GM18868 (cell line): ENCODE measurements at regions not wholly inside any gene's neighbourhood (a gene's known extent, or its start where the extent isn't known, plus 50 kb on each side); places are given as distances from the start of the nearest gene placed in this dataset.
"Not testable (repeated sequence)": the region's sequence is repeated elsewhere in the genome, so short reads cannot be mapped to it uniquely, and the experiment has no call there.

Source experiments
- ATAC-seq: cut with Tn5 transposase; IDR thresholded peaks from one replicate; pipeline ENCODE4 v1.9.1; 2021; ENCODE audit warnings: mild to moderate bottlenecking, moderate library complexity; ENCODE audit not compliant: unreplicated experiment

DNA sequence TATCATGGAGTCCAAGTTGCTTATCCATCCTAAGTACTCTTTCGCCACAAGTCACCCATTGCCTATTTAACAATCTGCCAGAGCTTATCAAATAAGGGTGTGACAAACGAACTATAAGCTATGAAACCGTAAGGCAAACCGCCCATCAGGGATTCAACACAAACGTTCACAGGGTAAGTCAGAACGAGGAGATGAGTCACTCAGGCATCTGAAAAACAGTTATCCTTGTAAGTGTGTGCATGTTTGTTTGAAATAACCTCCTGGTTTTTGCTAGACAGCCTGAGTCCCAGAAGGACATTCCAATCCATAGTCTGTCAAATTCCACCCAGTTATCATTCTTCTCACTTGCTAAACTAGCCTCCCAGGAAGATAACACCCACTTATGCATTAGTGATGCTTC is 299.1 kb downstream of the PAX3 start:
- ATAC-seq, result no peak

DNA sequence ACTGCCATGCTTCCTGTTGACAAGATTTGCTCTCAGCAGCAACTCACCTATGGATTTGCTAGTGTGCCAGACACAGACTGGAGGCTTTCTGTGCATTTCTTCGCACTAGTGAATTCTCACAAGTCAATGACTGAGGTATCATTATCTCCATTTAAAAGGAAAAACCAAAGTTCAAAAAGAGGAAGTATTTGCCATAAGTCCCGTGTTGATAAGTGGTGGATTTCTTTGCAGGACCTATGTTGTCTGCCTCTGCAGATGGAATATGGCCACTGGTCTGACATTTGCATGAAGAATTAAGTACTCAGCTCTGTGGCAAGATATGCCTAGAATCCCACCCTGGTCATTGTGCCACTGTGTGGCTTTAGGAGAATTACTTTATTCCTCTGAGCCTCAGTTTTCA is 299.6 kb downstream of the PAX3 start:
- no peak for ATAC-seq

DNA sequence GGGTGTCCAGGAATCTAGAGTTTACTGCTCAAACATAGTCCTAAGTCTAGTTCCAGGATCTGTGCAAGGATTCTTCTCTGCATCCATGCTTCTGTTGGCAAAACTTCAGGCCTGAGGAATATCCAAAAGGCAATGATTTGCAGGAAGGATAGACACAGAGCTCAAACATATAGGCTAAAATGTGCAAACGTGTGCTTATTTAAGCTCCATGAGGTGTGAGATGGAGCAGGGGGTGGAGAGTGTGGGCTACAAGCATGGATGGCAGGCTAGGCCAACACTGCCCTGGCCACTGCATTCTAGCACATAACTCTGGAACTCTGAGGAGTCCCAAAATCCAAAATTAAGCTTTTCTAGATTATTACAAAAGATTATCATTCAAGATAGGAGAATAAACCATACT is 301.1 kb downstream of the PAX3 start:
- ATAC-seq, result no peak

DNA sequence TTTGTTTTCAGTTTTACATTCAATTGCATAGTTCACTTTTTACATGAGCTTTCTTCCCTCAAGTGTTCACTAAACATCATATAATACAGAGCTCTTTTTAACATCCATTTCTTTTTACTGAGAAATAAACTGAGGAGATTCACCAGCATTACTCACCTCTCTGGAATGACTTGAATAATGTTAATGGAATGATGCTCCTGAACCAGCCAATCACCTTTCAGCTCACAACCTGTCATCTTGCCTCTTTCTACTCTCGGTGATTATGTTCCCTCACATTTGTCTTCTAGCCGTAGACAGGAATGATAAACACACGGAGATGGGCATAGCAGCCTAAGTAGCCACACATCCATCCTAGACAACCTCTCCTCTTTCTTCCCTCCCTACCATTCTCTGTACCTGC is 301.7 kb downstream of the PAX3 start:
- no peak for ATAC-seq

DNA sequence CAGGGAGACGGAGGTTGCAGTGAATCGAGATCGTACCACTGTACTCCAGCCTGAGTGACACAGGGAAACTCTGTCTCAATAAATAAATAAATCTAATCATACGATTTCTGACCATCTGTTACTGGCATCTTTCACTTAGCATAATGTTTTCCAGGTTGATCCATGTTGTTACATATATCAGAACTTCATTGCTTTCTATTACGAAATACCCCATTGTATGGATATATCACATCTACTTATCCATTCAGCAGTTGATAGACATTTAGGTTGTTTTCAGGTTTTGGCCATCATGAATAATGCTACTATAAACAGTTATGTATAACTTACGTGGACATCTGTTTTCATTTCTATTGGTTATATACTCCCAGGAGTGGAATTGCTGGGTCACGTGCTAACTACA is 303.9 kb downstream of the PAX3 start:
- ATAC-seq, result no peak

DNA sequence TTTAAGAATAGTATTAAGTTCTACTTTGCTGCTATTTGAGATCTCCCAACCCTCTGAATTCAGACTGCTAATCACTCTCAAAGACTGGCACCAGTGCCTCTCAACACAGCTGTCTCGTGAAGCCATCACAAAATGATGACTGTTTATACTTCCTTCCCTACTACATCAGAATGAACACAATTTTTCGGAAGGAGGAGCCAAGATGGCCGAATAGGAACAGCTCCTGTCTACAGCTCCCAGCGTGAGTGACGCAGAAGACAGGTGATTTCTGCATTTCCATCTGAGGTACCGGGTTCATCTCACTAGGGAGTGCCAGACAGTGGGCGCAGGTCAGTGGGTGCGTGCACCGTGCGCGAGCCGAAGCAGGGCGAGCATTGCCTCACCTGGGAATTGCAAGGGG is 314.4 kb downstream of the PAX3 start:
- not testable (repeated sequence) for ATAC-seq

DNA sequence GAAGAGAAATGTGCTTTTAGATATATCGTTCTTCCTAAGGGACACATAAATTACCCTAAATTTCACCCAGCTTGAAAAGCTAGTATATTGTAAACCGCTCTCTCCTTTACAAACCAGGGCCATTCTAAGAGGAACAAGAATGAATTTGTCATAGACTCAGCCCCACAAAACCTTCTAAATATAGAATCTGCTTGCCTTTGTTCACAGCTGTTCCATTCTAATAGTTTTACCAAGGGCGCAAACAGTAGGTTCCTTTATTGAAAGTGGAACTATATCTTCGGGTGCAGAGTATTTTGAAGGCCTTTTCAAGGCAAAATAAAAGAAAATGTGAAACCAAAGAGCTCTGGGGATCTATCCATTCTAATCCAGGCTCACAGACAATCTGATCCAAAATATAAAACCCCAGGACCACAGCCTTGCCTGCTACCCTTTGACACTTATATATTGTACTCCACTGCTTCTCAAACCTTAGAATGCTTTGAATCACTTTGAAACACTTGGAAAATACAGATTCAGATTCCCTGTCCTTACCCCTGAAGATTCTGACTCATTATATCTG is 316.8 kb downstream of the PAX3 start:
- ATAC-seq, result no peak

DNA sequence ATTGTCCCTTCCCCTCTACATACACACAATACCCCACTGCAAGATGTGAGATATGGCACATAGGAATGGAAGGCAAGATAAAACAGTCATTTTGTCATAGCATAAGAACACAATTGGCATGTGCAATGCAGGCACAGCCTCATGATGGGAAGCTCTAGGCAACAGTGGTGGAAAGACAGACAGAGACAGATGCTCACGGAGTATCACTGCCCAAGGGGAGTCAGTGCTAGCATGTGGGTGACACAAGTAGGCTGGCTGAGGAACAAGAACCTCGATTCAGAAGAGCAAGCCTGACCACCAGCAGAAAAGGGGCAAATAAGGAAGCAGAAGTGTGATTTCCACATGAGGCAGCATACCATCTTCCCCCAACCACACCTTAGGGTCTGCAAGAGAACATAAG is 323.6 kb downstream of the PAX3 start:
- ATAC-seq, result no peak

DNA sequence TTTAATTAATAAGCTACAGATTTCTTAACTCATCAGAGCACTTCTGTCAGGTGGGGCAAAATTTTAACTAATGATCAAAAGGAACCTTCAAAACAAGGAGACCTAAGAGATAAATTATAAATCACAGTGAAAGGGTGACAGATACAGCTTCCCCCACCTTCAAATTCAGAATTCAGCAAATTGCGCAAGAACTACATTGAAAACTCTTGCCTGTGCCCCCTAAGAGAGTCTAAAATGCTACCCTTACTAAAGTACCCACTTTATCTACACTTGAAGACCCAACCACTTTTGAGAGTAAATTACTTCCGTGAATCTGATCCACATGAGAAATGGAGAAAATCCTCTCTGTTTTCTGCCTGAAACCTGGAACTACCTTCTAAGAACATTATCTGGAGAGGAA is 324.9 kb downstream of the PAX3 start:
- ATAC-seq, result no peak

DNA sequence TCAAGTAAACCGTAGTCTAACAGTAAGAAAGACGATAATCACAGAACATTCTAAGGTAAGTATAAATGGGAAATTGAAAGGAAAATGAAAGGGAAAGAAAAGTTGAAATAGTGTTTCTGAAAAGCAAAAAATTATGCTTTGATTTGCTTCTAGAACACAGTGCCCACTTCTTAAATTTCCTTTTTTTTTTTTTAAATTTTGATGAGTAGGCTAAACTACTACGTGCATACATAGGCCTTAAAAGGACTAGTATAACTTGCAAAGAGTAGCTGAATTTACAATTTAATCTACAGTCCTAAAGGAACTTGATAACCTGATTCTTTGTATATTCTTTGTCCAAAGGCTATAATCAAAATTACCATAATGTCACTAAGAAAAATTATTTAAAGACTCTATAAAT is 325.3 kb downstream of the PAX3 start:
- no peak for ATAC-seq

DNA sequence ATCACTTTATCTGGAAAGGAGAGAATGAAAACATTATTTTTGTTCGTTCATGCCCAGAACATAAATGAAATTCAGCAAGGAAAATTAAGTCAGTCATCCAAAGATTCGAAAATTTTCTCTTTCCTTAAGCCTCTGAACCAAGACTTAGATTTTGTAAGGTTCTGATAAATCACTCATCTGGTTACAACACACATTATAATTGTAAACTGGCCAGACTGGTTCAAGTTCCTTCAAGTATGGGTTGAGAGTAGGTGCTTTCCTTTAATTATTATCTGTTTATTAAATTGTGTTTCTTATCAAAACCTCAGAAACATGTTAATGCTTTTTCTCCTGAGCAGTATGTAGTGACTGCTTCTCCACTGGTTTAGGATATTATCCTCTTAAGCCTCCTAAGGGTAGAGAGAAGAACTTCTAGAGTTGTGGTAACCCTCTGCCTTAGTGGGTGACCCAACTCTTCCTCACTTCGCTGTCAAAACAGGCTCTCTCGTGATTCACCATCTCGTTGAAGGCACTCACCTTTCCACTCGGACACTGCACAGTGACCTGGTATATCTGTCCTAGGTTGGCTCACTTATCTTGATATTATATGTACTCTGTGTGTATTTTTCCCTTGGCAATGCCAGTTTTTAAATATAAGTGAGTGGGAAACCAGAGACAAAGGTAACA is 325.9 kb downstream of the PAX3 start:
- ATAC-seq, result no peak

DNA sequence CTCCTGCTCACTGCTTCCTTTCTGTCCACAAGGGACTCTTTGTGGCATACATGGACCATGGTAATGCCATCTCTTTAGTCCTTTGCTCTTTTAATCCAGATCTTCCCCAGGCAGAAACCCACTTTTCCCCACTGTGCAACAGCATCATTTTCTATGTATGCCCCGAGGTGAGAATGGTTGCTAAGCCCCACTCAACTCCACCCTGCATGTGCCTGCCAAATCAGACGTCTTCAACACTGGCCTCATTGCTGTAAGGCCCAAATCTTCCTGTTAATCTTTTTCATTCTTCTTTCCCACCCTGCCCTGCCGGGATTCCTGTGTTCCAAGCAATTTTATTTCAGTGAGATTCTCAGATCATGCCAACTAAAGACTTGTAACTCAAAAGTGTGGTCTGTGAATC is 328.4 kb downstream of the PAX3 start:
- ATAC-seq, result no peak

DNA sequence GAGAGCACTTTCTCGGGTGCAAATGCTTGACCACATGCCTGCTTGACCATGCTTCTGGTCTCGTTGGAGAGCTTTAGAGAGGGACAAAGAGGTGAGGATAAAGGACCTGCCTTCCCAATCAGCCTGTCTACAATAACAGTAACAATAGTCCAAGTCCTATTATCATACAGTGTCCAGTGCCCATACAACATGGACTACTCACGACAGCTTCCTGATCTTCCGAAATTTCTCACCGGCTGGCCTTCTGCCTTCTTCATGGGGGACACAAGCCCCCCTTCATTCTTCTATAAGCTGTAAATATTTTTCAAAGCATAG is 329.0 kb downstream of the PAX3 start:
- ATAC-seq, result no peak

DNA sequence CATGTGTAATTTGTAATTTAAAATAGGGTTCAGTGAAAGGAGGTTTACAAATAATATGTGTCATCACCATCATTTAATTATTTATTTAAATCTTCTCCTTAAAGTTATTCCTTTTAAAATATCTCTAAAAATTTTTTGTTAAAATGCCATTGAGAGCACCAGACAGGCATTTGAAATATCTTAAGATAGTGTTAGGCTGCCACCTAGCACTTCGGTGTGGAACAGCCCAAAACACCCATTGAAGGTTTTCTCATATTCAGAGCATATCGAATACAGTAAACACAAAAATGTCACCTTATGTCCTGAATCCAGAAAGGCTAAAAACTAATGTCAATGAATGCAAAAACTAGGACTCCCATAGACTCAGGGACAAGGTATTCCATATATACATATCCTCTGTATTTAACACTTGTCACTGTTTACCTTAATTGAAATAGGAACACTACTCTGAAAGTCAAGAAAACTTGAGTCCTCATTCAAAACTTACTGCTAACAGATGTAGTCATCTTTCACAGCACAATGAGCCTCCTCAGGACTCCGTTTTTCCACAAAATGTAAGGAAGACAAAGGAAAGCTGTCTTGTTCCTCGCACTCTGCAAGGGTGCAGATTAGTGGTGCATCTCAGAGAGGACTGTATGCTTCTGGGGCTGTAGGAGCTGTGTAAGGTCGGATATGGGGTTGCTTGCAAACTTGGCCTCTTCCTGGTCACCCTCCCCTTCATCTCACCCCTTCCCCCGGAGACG is 329.5 kb downstream of the PAX3 start:
- peak; percentile 70 for ATAC-seq

DNA sequence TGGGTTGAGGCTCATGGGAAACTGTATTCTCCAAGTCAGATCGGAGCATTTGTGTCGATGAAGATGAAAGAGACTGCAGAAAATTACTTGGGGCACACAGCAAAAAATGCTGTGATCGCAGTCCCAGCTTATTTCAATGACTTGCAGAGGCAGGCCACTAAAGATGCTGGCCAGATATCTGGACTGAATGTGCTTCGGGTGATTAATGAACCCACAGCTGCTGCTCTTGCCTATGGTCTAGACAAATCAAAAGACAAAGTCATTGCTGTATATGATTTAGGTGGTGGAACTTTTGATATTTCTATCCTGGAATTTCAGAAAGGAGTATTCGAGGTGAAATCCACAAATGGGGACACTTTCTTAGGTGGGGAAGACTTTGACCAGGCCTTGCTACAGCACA is 336.6 kb downstream of the PAX3 start:
- ATAC-seq, result no peak

DNA sequence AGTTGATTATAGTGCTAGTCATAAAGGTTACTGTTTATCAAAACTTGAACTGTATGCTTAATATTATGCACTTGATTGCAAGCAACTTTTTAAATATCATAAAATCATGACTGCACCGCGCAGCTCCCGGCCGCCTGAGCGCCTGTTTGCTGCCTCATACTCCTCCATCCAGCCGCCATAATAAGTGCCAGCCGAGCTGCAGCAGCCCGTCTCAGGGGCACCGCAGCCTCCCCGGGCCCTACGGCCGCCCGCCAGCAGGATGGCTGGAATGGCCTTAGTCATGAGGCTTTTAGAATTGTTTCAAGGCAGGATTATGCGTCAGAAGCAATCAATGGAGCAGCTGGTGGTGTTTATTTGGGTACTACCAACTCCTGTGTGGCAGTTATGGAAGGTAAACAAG is 337.2 kb downstream of the PAX3 start:
- no peak for ATAC-seq

DNA sequence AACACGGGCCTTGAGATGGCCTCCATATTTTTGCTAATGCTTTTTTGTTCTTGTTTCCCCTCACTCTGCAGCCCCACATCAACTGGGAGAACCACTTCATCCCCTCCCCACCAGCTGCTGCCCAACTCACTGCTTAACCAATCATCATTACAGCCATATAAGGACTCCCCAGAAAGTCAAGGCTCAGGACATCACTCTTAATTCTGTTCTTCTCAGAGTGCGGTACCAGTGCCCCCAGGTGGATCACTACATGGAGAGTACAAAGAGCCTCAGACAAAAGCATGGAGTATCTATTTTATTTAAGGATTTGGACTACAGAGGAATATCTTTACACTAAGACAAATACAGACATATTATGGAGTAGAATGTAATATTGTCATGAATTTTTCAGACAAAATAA is 340.6 kb downstream of the PAX3 start:
- no peak for ATAC-seq

DNA sequence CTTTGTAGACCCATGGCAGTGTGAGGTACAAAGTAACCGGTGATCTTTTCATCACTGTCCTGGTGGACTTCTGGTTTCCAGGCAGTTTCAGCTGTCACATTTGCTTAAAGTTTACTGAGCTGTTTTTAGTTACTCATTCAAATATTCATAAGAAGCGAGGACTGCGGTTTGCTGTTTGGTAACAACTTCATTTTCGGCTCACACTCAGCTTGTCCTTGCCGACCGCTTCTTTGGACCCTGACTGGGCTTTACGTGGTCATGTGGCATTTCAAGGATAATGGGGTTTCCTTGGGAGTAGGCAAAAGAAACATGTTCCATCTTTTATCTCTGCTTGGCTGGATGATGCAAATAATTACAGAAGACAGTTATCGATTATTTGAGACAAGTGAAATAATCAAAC is 350.7 kb downstream of the PAX3 start:
- ATAC-seq, result no peak

DNA sequence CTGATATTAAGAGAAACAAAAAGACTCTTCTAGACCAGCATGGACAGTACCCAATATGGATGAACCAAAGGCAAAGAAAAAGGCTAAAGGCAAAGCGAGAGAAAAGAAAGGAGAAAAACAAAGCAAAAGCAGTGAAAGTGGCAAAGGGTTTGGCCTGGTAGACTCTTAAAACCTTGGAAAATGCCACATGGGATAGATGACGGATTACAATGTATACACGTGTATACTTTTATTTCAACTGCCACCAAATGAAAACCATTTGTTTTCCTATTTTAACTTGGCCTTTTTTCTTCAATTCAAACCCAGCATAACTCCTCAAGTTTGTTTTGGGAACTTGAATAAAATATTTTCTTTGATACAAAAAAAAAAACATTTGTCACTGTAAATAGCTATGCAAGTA is 354.3 kb downstream of the PAX3 start:
- not testable (repeated sequence) for ATAC-seq

DNA sequence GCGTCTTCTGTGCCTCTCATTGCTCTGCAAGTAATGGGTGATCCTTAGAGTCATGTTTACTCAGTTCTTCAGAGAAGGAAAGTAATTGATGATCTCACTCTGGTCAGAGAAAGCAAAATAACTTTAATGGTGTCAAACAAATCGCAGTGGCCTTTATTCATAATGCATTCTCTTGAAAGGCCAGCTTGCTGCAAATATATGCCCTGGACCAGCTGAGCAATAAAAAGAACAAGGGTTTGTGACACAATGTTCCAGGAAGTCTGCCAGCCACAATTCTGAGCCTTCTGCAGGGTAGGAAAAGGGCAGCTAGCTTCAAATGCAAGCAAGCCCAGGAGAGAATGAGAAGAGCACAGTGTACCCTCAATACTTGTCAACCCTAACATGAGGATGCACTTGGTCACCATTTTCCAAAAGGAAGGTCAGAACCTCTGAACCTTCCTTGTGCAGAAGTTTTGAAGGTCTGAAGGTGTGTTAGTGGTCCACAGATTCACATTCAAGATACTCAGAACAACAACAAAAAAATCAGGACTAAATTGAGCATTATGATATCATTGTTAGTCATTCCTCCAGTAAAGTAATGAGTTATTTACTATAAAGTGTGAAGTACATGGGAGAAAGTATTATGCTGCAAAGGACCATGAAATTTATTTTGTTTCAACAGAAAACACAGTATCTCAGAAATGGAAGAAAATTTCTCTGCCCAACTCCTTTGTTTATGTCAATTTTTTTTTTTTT is 355.6 kb downstream of the PAX3 start:
- no peak for ATAC-seq

DNA sequence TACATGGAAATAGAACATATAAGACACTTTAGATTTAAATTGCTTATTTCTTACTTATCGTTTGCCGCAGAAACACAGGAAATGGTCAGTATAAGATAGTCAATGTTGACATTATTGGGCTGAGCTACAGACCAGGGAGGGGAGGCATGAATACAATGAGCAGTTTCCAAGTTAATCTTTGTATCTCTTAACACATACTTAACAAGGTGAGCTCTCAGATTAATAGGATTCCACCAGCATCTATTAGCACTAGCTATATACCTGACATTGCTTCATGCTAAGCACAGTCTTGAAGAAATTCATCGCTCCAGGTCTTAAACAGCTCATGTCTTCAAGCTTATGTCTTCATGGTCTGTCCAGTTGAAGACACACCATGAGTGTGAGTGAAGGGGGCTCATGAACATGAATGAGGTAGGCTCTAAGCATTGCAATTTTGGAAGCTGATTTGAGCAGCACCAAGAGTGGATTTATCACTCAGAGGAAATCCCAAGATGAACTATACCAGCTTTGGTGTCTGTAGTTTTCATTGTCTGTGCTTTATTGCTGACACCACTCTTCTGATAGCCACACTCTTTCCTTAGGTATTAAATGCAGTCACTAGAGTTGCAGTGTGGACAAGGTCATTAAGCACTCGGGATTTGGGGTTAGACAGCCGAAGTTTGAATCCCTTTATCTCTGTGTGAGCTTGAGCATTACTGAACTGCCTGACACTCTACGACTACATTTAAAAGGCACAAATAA is 359.3 kb upstream of the EPHA4 start:
- no peak for ATAC-seq
